ENCODE measurements at regions not wholly inside any gene's neighbourhood (a gene's known extent, or its start where the extent isn't known, plus 50 kb on each side); places are given as distances from the start of the nearest gene placed in this dataset.

DNA sequence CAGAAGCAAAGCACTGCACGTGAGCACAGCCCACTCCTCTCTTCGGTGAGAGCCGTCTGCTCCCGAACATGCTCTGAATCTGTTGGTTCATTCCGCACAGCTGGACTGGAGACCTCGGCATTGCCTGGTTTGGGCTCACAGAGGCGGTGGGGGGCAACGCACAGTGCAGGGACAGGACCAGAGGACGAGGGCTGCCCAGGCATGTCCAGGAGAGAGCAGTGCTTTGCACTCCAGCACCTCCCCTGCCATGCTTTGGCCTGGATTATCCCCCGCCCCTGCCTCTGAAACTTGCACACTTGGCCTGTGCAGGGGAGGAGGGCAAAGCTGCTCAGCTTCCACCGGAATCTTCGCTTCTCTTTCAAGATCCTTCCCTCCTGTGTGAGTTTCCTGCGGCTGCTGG lies 536.5 kb downstream of the BRD1 start:
- Histone ChIP-seq H3K4me2 (no peak overlapping the region), H3K9me2 (ENCODE audit: insufficient read depth) (no peaks in the 10 kb centered on the region), H4K20me1 (replicated peaks; ENCODE audit: insufficient read depth) (no peaks in the 10 kb centered on the region), H3K79me2 (replicated peaks; ENCODE audit: insufficient read depth) (no peaks in the 10 kb centered on the region), H3K36me3 (ENCODE audit: insufficient read depth) (no peaks in the 10 kb centered on the region), H3F3A (replicated peaks; ENCODE audit: low read depth) (no peaks in the 10 kb centered on the region), H3K27ac (ENCODE audit: low read depth) (no peak overlapping the region), H3K4me3 (no peak overlapping the region), H3K4me1 (ENCODE audit: insufficient read depth) (no peaks in the 10 kb centered on the region), H3K27me3 (ENCODE audit: insufficient read depth) (no peaks in the 10 kb centered on the region), H2AFZ (no peak overlapping the region)
- Mint-ChIP-seq H3K27me3 (ENCODE audit: insufficient read depth, low read depth, poor library complexity) (peaks cover 6% of the 10 kb centered on the region), H3K4me1 (peaks cover 12% of the 10 kb centered on the region), H3K9me3 (peaks cover 17% of the 10 kb centered on the region), H3K36me3 (ENCODE audit: low read depth) (peaks cover 10% of the 10 kb centered on the region; the same call in 2 of the 3 replicates), H3K4me3 (no peak overlapping the region), H3K27ac (no peak overlapping the region)
- no peak for TF ChIP-seq CREB1 (CRISPR knock-in tag; IDR thresholded peaks at IDR 0.05; ENCODE audit: low read depth)
- TF ChIP-seq EZH2 (IDR thresholded peaks at IDR 0.05; ENCODE audit: low read depth, unreplicated experiment): no peak
- no peak for TF ChIP-seq STAT1 (IDR thresholded peaks at IDR 0.05; ENCODE audit: unreplicated experiment)
- TF ChIP-seq, protein P1, sequence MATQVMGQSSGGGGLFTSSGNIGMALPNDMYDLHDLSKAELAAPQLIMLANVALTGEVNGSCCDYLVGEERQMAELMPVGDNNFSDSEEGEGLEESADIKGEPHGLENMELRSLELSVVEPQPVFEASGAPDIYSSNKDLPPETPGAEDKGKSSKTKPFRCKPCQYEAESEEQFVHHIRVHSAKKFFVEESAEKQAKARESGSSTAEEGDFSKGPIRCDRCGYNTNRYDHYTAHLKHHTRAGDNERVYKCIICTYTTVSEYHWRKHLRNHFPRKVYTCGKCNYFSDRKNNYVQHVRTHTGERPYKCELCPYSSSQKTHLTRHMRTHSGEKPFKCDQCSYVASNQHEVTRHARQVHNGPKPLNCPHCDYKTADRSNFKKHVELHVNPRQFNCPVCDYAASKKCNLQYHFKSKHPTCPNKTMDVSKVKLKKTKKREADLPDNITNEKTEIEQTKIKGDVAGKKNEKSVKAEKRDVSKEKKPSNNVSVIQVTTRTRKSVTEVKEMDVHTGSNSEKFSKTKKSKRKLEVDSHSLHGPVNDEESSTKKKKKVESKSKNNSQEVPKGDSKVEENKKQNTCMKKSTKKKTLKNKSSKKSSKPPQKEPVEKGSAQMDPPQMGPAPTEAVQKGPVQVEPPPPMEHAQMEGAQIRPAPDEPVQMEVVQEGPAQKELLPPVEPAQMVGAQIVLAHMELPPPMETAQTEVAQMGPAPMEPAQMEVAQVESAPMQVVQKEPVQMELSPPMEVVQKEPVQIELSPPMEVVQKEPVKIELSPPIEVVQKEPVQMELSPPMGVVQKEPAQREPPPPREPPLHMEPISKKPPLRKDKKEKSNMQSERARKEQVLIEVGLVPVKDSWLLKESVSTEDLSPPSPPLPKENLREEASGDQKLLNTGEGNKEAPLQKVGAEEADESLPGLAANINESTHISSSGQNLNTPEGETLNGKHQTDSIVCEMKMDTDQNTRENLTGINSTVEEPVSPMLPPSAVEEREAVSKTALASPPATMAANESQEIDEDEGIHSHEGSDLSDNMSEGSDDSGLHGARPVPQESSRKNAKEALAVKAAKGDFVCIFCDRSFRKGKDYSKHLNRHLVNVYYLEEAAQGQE (IDR thresholded peaks at IDR 0.05; ENCODE audit: unreplicated experiment): no peak
- no peak for TF ChIP-seq NANOG (IDR thresholded peaks at IDR 0.05; ENCODE audit: borderline replicate concordance)
- TF ChIP-seq, protein P2, sequence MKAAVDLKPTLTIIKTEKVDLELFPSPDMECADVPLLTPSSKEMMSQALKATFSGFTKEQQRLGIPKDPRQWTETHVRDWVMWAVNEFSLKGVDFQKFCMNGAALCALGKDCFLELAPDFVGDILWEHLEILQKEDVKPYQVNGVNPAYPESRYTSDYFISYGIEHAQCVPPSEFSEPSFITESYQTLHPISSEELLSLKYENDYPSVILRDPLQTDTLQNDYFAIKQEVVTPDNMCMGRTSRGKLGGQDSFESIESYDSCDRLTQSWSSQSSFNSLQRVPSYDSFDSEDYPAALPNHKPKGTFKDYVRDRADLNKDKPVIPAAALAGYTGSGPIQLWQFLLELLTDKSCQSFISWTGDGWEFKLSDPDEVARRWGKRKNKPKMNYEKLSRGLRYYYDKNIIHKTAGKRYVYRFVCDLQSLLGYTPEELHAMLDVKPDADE (IDR thresholded peaks at IDR 0.05): no peak
- TF ChIP-seq ZNF114 (CRISPR knock-in tag; IDR thresholded peaks at IDR 0.05): no peak
- no peak for TF ChIP-seq JUNB (IDR thresholded peaks at IDR 0.05; ENCODE audit: unreplicated experiment)
- TF ChIP-seq ZNF331 (CRISPR knock-in tag; IDR thresholded peaks at IDR 0.05; ENCODE audit: low read depth): no peak
- TF ChIP-seq ZNF462 (CRISPR knock-in tag; IDR thresholded peaks at IDR 0.05): no peak
- no peak for DNase-seq (ENCODE audit: low spot score)
- no peak for ATAC-seq

Measured in GM23338 (cell line).